ENCODE measurements at regions not wholly inside any gene's neighbourhood (a gene's known extent, or its start where the extent isn't known, plus 50 kb on each side); places are given as distances from the start of the nearest gene placed in this dataset.

- H3K79me2 ChIP-seq (ENCODE audit: control insufficient read depth, insufficient read depth, low read length) = peaks cover 53% of the 10 kb centered on the region
- intact Hi-C loops (cut with micrococcal nuclease) = no loop called here
- DNase-seq (ENCODE audit: extremely low read depth in 1 of 4, low spot score in 3 of 4) (no peak), FAIRE-seq (no peak), ATAC-seq (no peak)
- ChIA-PET CTCF (ENCODE audit: low intra/inter-chr PET ratio) (no interaction called here), POLR2A (no interaction called here)
- TF ChIP-seq FOXA1 (IDR thresholded peaks at IDR 0.05; ENCODE audit: borderline replicate concordance) (no peak), ARID1B (IDR thresholded peaks at IDR 0.05) (no peak), HNRNPK (IDR thresholded peaks at IDR 0.05; ENCODE audit: low read depth, low read length, poor library complexity, severe bottlenecking) (no peak), HBP1 (CRISPR knock-in tag; IDR thresholded peaks at IDR 0.05) (no peak), ZNF324 (CRISPR knock-in tag; IDR thresholded peaks at IDR 0.05) (no peak), POLR2A (conservative IDR thresholded peaks at IDR 0.05) (no peak), SMAD3 (CRISPR knock-in tag; conservative IDR thresholded peaks at IDR 0.05) (no peak), HNRNPL (IDR thresholded peaks at IDR 0.05; ENCODE audit: low read depth, low read length) (no peak), DACH1 (IDR thresholded peaks at IDR 0.05; ENCODE audit: partially characterized antibody) (no peak), KAT7 (CRISPR knock-in tag; IDR thresholded peaks at IDR 0.05; ENCODE audit: borderline replicate concordance) (no peak), HES1 (IDR thresholded peaks at IDR 0.05; ENCODE audit: low read depth) (no peak), AFF1 (IDR thresholded peaks at IDR 0.05; ENCODE audit: low read depth in 1 of 2, partially characterized antibody in 2 of 2) (no peak), ZNF197 (CRISPR knock-in tag; IDR thresholded peaks at IDR 0.05; ENCODE audit: low read depth) (no peak), BHLHE40 (IDR thresholded peaks at IDR 0.05; ENCODE audit: low read length) (no peak), NFIC (IDR thresholded peaks at IDR 0.05) (no peak), ZNF282 (CRISPR knock-in tag; IDR thresholded peaks at IDR 0.05) (no peak), EP400 (IDR thresholded peaks at IDR 0.05) (no peak), SP1 (CRISPR knock-in tag; IDR thresholded peaks at IDR 0.05) (no peak), CBX1 (IDR thresholded peaks at IDR 0.05; ENCODE audit: low read depth) (no peak), NFE2L1 (tag; IDR thresholded peaks at IDR 0.05; ENCODE audit: borderline replicate concordance, low read depth) (no peak)
- H3K9ac ChIP-seq (ENCODE audit: insufficient read depth in 1 of 2, low read depth in 2 of 2, low read length in 2 of 2) = no peak overlapping the region
- H2AFZ ChIP-seq (ENCODE audit: low read depth, low read length) = no peak overlapping the region
- no peaks in the 10 kb centered on the region for H3K9me1 ChIP-seq (ENCODE audit: control insufficient read depth, insufficient read depth, low read length)
- H3K36me3 ChIP-seq (ENCODE audit: control insufficient read depth, insufficient read depth, low read length) = peaks cover 19% of the 10 kb centered on the region; the same call in 2 of the 3 replicates
- 90% methylated on average over 4 of the region's 4 CpGs for WGBS (ENCODE audit: insufficient coverage, low coverage, missing lambda C conversion rate)
- H3K4me3 ChIP-seq = no peak overlapping the region
- BruUV-seq (replicated peaks) = no TSS peak
- no peak overlapping the region for H3K4me2 ChIP-seq (ENCODE audit: insufficient read depth, low read length)
- no peaks in the 10 kb centered on the region for H3K9me3 ChIP-seq (replicated peaks; ENCODE audit: control insufficient read depth, insufficient read depth, low read depth, low read length)
- in situ Hi-C loops (cut with MboI) = loop anchor here (25.0 kb wide), 1 partner anchor 137 kb away; no protein-coding TSS in a partner anchor
- peaks cover 8 to 11% of the 10 kb centered on the region in 2 experiments; a peak in 4 of 5 replicates for H3K4me1 ChIP-seq (replicated peaks in 1 of 2; ENCODE audit: control insufficient read depth in 2 of 2, insufficient read depth in 2 of 2, low read length in 2 of 2)
- no peaks in the 10 kb centered on the region for H3K27me3 ChIP-seq (ENCODE audit: control insufficient read depth in 2 of 2, insufficient read depth in 2 of 2, low read length in 2 of 2)
- H3K27ac ChIP-seq (ENCODE audit: extremely low read depth, low read depth, low read length) = no peak overlapping the region
- no peaks in the 10 kb centered on the region for H4K20me1 ChIP-seq (replicated peaks; ENCODE audit: control insufficient read depth, insufficient read depth, low read length)
These were observed 123.8 kb upstream of the VKORC1L1 start for GRCh38 chr7:65749039-65749438.

Measured in K562 (cell line).